Smooth muscle cell (in vitro differentiated cells): ENCODE measurements at regions not wholly inside any gene's neighbourhood (a gene's known extent, or its start where the extent isn't known, plus 50 kb on each side); places are given as distances from the start of the nearest gene placed in this dataset.
"Not testable (repeated sequence)": the region's sequence is repeated elsewhere in the genome, so short reads cannot be mapped to it uniquely, and the experiment has no call there.

ENCODE experiments used
- DNase-seq: peaks from one replicate; lab custom pipeline; 2025; ENCODE audit not compliant: unreplicated experiment; lab: John Stamatoyannopoulos, UW
- H2AFZ ChIP-seq: fragments of 200-600 bp; sonication (generic); 2 replicates; pipeline ENCODE4 v1.6.0; 2016; ENCODE audit warnings: antibody characterized with exemption, low read depth, mild to moderate bottlenecking
- H3F3A ChIP-seq: fragments of 200-600 bp; sonication (generic); 2 replicates; pipeline ENCODE4 v1.6.0; 2017; ENCODE audit warnings: antibody characterized with exemption, low read depth
- H3K27ac ChIP-seq: fragments of 200-600 bp; sonication (generic); 2 replicates; pipeline ENCODE4 v1.5.1; 2016; ENCODE audit warnings: low read depth, mild to moderate bottlenecking
- H3K27me3 ChIP-seq: fragments of 200-600 bp; sonication (generic); 2 replicates; pipeline ENCODE4 v1.6.1; 2016; ENCODE audit warnings: low read depth, mild to moderate bottlenecking
- H3K36me3 ChIP-seq: fragments of 200-600 bp; sonication (generic); 2 replicates; pipeline ENCODE4 v1.5.1; 2016; ENCODE audit warnings: low read depth
- H3K4me1 ChIP-seq: fragments of 200-600 bp; sonication (generic); 2 replicates; pipeline ENCODE4 v1.5.1; 2016; ENCODE audit warnings: low read depth
- H3K4me2 ChIP-seq: fragments of 200-600 bp; sonication (generic); 2 replicates; pipeline ENCODE4 v1.6.0; 2016; ENCODE audit warnings: mild to moderate bottlenecking
- H3K4me3 ChIP-seq: fragments of 200-600 bp; sonication (generic); 2 replicates; pipeline ENCODE4 v1.5.1; 2016; ENCODE audit warnings: mild to moderate bottlenecking
- H3K79me2 ChIP-seq: fragments of 200-600 bp; sonication (generic); 2 replicates; pipeline ENCODE4 v1.6.0; 2016; ENCODE audit warnings: low read depth, mild to moderate bottlenecking
- H3K9ac ChIP-seq: fragments of 200-600 bp; sonication (generic); 2 replicates; pipeline ENCODE4 v1.6.0; 2016; ENCODE audit warnings: low read depth
- H3K9me3 ChIP-seq: fragments of 200-600 bp; sonication (generic); replicated peaks from 2 replicates; pipeline ENCODE4 v1.5.1; 2016; ENCODE audit warnings: low read depth
- H4K20me1 ChIP-seq: fragments of 200-600 bp; sonication (generic); 2 replicates; pipeline ENCODE4 v1.6.0; 2016; ENCODE audit warnings: low read depth
- WGBS: methylation state at CpG from one replicate; pipeline ENCODE4 v1.1.7; 2016; ENCODE audit warnings: low lambda C conversion rate; 5-methylcytosine and 5-hydroxymethylcytosine counted together
- TF ChIP-seq, protein P1 (sequence below): fragments of 200-600 bp; sonication (generic); IDR thresholded peaks from 2 replicates; pipeline ENCODE4 v1.5.1; 2017; ENCODE audit warnings: borderline replicate concordance, mild to moderate bottlenecking, antibody characterized with exemption; ENCODE audit not compliant: insufficient read depth, poor library complexity, severe bottlenecking

GRCh38 chrX:25503826-25504225 is 488.1 kb upstream of the ARX start:
- H3K27me3 ChIP-seq: no peaks in the 10 kb centered on the region
- no peak overlapping the region for H3K4me2 ChIP-seq
- H3K9me3 ChIP-seq: peaks cover 3% of the 10 kb centered on the region
- no peak overlapping the region for H3K4me3 ChIP-seq
- TF ChIP-seq, protein P1, sequence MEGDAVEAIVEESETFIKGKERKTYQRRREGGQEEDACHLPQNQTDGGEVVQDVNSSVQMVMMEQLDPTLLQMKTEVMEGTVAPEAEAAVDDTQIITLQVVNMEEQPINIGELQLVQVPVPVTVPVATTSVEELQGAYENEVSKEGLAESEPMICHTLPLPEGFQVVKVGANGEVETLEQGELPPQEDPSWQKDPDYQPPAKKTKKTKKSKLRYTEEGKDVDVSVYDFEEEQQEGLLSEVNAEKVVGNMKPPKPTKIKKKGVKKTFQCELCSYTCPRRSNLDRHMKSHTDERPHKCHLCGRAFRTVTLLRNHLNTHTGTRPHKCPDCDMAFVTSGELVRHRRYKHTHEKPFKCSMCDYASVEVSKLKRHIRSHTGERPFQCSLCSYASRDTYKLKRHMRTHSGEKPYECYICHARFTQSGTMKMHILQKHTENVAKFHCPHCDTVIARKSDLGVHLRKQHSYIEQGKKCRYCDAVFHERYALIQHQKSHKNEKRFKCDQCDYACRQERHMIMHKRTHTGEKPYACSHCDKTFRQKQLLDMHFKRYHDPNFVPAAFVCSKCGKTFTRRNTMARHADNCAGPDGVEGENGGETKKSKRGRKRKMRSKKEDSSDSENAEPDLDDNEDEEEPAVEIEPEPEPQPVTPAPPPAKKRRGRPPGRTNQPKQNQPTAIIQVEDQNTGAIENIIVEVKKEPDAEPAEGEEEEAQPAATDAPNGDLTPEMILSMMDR: no peak
- no peak overlapping the region for H3K27ac ChIP-seq
- no peaks in the 10 kb centered on the region for H3F3A ChIP-seq
- H2AFZ ChIP-seq: no peak overlapping the region
- no peaks in the 10 kb centered on the region for H4K20me1 ChIP-seq
- no peaks in the 10 kb centered on the region for H3K79me2 ChIP-seq
- no peaks in the 10 kb centered on the region for H3K4me1 ChIP-seq
- H3K36me3 ChIP-seq: no peaks in the 10 kb centered on the region
- DNase-seq: no peak
- H3K9ac ChIP-seq: no peak overlapping the region
- WGBS: 54% methylated on average over 3 of the region's 3 CpGs

GRCh38 chrX:25507801-25508200 is 492.0 kb upstream of the ARX start:
- no peak overlapping the region for H3K4me3 ChIP-seq
- no peaks in the 10 kb centered on the region for H3K4me1 ChIP-seq
- TF ChIP-seq, protein P1: no peak
- no peak overlapping the region for H2AFZ ChIP-seq
- H3K27me3 ChIP-seq: no peaks in the 10 kb centered on the region
- no peak overlapping the region for H3K4me2 ChIP-seq
- no peaks in the 10 kb centered on the region for H3K79me2 ChIP-seq
- H3K27ac ChIP-seq: no peak overlapping the region
- no peaks in the 10 kb centered on the region for H3F3A ChIP-seq
- H4K20me1 ChIP-seq: no peaks in the 10 kb centered on the region
- H3K9me3 ChIP-seq: peaks cover 3% of the 10 kb centered on the region
- WGBS: 66% methylated on average over 2 of the region's 2 CpGs
- no peak overlapping the region for H3K9ac ChIP-seq
- no peaks in the 10 kb centered on the region for H3K36me3 ChIP-seq
- no peak for DNase-seq

- TF ChIP-seq, protein P1: no peak
- H3F3A ChIP-seq: no peaks in the 10 kb centered on the region
- no peak overlapping the region for H2AFZ ChIP-seq
- no peaks in the 10 kb centered on the region for H3K27me3 ChIP-seq
- no peak overlapping the region for H3K27ac ChIP-seq
- no peaks in the 10 kb centered on the region for H3K4me1 ChIP-seq
- H3K9me3 ChIP-seq: no peaks in the 10 kb centered on the region
- no peak overlapping the region for H3K4me3 ChIP-seq
- 69% methylated on average over 2 of the region's 2 CpGs for WGBS
- DNase-seq: no peak
- no peaks in the 10 kb centered on the region for H3K79me2 ChIP-seq
- H4K20me1 ChIP-seq: no peaks in the 10 kb centered on the region
- no peak overlapping the region for H3K4me2 ChIP-seq
- H3K36me3 ChIP-seq: no peaks in the 10 kb centered on the region
- no peak overlapping the region for H3K9ac ChIP-seq
Measured at GRCh38 chrX:25519258-25519657, 503.5 kb upstream of the ARX start.

GRCh38 chrX:25522443-25523010 is 506.8 kb upstream of the ARX start:
- not testable (repeated sequence) for H3K27ac ChIP-seq, H3F3A ChIP-seq, H3K27me3 ChIP-seq, H4K20me1 ChIP-seq, DNase-seq, H3K79me2 ChIP-seq, H3K9ac ChIP-seq, H3K36me3 ChIP-seq, H2AFZ ChIP-seq, H3K4me1 ChIP-seq, H3K9me3 ChIP-seq, H3K4me3 ChIP-seq, H3K4me2 ChIP-seq
- 91% methylated on average over 20 of the region's 20 CpGs for WGBS
